GM19240 (cell line): ENCODE measurements at regions not wholly inside any gene's neighbourhood (a gene's known extent, or its start where the extent isn't known, plus 50 kb on each side); places are given as distances from the start of the nearest gene placed in this dataset.

Source experiments
- DNase-seq: peaks from one replicate; pipeline ENCODE4 v3.0.0; 2011; ENCODE audit warnings: low spot score; ENCODE audit not compliant: insufficient read length

DNA sequence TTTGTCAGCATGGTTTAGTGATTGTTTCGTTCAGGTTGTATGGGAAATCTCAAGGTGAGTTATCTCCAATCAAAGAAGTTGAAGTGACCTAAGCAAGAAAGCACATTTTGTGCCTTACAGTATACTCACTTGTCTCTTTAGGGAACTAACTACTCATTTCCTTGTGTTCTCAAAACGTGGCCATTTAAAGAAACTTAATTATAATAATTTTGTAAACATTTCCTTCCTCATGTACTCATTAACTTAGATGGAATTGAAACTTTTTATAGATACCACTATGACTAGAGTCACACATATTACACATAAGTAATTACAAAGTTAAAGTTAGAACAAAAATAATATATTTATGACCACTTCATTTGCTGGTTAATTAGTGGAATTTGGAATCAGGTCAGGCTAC, 552.6 kb downstream of the MRPL39 start:
- no peak for DNase-seq

- DNase-seq = no peak
Measured at GRCh38 chr21:25039461-25040380, 567.6 kb downstream of the MRPL39 start.

DNA sequence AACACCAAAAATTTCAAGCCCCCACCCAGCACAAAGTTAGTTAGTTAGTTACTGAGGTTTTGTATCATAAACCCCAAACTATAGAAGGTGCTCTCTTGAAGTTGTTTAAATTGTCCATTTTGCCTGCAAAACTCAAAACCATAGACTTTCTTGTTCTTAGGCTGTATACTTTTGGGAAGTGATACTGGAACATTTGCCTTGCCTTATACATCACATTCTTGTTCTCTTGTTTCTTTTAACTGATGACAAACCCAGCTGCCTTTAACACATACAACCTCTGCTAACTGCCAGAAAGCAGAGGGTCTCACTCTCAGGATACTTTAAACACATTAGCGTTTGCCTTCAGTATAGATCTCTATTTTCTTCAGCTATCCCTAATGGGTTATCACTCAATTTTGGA, 570.5 kb downstream of the MRPL39 start:
- DNase-seq = no peak

GRCh38 chr21:25031750-25032149, 575.5 kb downstream of the MRPL39 start:
- no peak for DNase-seq

DNA sequence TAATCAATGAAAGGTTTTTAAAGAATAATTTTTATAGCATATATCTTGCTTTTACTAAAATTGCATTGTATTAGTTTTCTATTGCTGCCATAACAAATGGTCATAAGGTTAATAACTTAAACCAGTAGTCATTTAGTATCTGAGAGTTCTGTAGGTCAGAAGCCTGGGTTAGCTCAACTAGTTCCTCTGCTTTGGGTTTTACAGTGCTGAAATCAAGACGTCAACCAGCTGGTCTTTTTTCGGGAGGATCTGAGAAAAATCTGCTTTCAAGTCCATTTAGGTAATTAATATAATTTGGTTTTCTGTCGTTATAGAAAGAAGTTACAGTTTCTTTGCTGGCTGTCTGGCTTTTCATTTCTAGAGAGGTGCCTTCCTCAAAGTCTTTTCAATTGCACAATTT, 577.7 kb downstream of the MRPL39 start:
- no peak for DNase-seq

DNA sequence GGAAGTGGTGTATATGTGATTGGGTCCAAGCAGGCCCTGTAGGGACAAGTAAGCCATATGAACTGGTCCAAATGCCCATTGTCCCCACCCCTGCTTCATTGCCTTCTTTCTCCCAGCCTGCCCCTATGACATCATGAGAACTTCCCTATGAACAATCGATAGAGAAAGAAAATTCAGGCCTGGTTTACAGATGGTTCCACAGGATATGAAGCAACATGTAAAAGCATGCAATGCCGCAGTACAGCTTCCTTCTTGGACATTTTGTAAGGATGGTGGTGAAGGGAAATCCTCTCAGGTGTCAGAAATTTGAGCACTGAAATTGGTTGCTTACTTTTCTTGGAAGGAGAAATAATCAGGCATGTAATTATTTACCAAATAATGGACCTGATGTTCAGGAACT, 581.7 kb downstream of the MRPL39 start:
- DNase-seq = no peak

- DNase-seq = no peak
Measured at GRCh38 chr21:25024639-25025038, 582.6 kb downstream of the MRPL39 start.

DNA sequence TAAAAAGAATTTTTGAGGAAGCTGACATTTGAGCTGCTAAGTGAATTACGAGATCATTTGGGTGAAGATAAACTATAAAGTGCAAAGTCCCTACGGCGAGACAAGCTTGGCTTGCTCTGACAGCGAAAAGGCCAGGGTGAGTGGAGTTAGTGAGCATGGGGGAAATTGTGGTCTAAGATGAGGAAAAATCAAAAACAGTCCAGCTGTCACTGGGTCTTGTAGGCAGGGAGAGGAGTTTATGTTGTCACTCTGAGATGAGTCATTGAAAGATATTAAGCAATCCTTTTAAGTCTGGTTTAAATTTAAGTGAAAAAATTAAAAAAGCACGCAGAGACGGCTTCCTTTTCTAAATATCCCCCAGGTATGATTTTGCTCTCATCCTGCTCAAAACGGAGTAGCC, 601.9 kb downstream of the MRPL39 start:
- DNase-seq = no peak

DNA sequence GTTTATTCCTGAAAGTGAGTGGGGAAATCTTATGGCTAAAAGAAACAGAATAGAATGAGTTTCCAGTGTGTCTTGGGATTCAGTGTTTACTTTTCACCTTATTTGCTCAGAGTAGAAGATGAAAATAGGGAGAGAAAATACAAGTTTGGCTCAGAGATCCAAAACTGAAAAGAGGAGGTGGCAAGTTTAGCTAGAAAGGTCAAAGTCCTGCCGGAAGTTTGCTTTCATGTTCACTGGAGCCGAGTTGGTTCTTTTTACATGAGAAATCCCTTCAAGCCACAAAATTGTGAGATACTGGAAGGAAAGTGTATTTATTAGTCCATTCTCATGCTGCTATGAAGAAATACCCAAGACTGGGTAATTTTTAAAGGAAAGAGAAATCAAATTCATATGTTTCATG, 604.6 kb downstream of the MRPL39 start:
- no peak for DNase-seq

DNA sequence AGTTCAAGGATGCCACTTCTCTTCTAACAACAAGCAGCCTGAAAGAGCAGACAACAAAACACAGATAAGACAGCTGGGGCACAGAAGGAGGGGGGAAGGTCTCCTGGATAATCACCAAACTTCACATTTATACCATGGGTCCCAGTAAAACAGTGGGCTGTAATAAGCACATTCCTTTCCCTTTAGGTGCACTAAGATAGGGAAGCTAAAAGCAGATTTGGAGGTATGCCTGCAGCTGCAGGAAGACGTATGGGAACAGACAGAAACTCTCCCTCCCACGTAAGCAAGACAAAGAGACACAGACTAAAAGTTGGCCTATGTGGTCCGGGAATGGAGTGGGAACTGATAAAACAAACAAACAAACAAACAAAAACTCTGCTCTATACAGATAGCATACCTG, 612.1 kb downstream of the MRPL39 start:
- DNase-seq = no peak

GRCh38 chr21:24994717-24995116, 612.6 kb downstream of the MRPL39 start:
- DNase-seq = no peak

GRCh38 chr21:24989516-24989915, 617.8 kb downstream of the MRPL39 start:
- no peak for DNase-seq

DNA sequence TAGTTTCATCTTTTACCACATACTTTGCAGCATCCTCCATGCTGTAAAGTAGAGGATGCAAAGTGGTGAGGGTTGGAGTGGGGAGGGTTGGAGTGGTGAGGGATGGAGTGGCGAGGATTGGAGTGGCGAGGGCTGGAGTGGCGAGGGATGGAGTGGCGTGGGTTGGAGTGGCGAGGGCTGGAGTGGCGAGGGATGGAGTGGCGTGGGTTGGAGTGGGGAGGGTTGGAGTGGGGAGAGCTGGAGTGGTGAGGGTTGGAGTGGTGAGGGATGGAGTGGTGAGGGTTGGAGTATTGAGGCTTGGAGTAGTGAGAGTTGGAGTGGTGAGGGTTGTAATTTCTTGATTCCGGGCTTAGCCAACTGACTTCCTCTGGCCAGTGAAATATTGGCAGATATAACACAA, 618.3 kb downstream of the MRPL39 start:
- DNase-seq = no peak

DNA sequence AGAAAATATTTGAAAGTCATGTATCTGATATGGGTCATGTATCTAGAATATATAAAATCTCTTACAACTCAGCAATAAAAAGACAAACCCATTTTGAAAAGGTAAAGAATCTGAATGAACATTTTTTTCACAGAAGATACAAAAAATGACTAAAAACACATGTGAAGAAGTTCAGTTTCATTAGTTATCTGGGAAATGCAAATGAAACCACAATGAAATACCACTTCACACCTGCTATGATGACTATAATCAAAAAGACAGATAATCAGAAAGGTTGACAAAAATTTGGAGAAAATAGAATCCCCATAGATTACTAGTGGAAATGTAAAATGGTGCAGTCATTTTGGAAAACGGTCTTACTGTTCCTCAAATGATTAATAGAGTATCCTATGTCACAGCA, 631.0 kb downstream of the MRPL39 start:
- no peak for DNase-seq

DNA sequence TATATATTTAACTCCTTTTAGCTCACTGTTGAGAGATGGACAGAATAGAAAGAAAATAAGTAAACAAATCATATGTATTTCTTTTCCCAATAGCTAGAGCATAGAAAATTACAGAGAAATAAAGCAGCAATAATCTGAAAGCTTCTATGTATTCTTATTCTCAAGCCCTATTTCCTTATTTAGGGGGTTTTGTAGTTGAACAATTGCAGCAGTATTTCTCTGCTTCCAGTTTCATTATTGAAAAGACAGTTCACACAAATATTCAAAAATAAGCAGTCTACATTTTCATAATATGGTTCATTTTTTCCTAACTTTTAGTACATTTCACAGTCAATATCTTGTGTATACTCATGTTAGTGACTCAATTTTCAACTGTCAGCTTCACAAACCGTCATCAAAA, 638.2 kb downstream of the MRPL39 start:
- no peak for DNase-seq

DNA sequence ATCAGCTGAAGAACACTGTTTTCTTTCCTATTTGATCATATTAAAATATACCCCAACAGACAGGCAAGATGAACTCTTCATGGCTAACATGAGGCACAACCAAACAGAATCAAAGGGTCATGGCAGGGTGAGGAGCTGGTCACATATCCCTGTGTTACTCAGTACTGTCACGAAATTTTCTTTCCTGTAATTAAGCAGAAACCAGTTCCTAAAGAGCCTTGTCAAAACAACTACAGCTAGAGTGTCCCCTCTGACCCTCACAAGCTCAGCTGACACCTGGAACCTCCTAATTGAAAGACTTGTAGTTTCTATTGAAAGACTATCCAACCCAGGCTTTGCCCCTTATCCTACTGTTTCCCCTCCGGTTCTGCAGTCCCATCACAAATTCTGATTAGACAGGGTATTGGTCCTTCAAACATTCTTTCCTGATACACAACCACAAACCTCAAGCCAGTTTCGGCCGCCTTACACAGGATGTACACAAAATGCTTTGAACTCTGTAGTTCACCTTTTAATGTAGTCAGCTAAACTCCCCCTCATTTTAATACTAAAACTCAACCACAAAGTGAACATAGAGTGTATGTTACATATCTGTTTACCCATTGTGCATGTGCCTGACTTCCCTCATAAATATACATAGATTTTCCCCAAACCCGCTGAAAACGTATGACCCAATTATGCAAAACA, 651.9 kb downstream of the MRPL39 start:
- peak; percentile 10 for DNase-seq

GRCh38 chr21:24948186-24948585, 659.1 kb downstream of the MRPL39 start:
- DNase-seq = no peak

- no peak for DNase-seq
Measured at GRCh38 chr21:24945910-24946309, 661.4 kb downstream of the MRPL39 start.

DNA sequence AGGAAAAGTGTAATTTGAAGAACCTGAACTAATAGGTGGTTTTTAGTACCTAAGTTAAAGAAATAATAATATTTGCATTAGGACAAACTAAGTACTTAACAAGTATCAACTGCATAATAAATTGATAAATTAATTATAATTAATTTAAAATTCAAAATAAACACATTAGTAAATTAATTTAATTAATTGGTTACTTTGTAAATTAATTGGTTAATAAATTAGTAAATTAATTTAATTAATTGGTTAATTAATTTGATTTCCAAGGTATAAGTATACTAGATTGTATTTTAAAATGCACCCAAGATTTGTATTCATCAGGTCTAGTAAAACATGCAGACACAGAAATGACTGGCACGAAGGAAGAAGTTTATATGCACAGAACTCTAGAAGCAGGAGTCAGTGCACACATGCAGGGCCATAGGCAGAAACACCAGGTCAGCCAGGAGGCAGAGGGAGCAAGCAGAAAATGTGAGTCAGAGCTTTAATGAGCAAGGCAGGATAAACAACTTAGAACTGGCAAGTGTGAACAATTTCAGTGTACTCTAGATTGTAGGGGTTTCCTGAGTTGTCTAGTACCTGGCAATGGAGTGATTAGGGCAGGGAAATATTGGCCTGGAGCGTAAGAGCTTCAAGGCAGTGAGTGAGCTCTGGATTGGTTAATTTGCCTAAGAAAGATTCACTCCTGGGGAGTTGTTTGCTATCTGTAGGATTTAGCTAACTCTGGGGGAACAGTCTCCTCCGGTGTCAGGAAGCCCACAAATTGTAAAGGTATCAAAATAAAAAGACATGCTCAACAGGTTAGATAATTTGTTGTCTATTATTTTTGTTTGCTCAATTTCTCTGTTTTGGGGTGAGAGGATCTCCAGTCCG, 665.7 kb downstream of the MRPL39 start:
- DNase-seq = no peak

- no peak for DNase-seq
Measured at GRCh38 chr21:24939291-24939690, 668.0 kb downstream of the MRPL39 start.

- no peak for DNase-seq
Measured at GRCh38 chr21:24938573-24938972, 668.7 kb downstream of the MRPL39 start.

DNA sequence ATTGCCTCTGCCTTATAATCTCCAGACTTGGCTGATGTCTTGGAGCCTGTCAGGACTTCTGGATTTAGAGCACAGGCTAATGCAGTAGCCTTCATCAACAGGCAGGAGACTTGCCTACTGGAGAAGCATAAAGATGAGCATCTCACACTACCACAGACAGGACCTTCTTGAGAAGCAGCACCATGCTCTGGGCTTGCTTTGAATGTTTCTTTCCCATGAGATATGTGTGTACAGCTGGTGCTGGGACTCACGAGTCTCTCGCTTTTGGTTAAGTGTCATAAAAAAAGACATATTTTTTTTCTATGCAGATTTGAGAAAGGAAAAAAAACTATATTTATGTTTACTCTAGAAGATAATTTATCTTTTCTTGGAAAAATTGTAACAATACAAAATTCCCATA, 671.3 kb downstream of the MRPL39 start:
- no peak for DNase-seq
